Stomach (tissue), 4 donors: ENCODE measurements at regions not wholly inside any gene's neighbourhood (a gene's known extent, or its start where the extent isn't known, plus 50 kb on each side); places are given as distances from the start of the nearest gene placed in this dataset.

Experiments
- CTCF ChIP-seq, 7 experiments: fragments of 450-650 bp in 4 of 7; fragments of 200-600 bp in 3 of 7; sonication (generic) in 3 of 7; IDR thresholded peaks; one replicate each; pipeline ENCODE4 v1.5.1; 2016 to 2019; ENCODE audit warnings: antibody characterized with exemption in 7 of 7, control low read depth in 2 of 7, mild to moderate bottlenecking in 1 of 7
- EP300 ChIP-seq: sonication (generic); formaldehyde crosslinking; IDR thresholded peaks from one replicate; pipeline ENCODE4 v1.6.1; 2017; ENCODE audit warnings: antibody characterized with exemption
- POLR2A ChIP-seq, 4 donors: fragments of 450-650 bp; IDR thresholded peaks; one replicate each; pipeline ENCODE4 v1.6.1; 2016; ENCODE audit warnings: antibody characterized with exemption in 4 of 4, control low read depth in 2 of 4, mild to moderate bottlenecking in 1 of 4, moderate library complexity in 1 of 4
- POLR2AphosphoS5 ChIP-seq, 3 donors: sonication (generic); formaldehyde crosslinking; IDR thresholded peaks; one replicate each; pipeline ENCODE4 v1.6.1; 2016; ENCODE audit warnings: antibody characterized with exemption in 3 of 3

GRCh38 chr18:68391801-68392200, 323.1 kb downstream of the TMX3 start:
- TF ChIP-seq CTCF (IDR thresholded peaks at IDR 0.05) (no peak), POLR2AphosphoS5 (IDR thresholded peaks at IDR 0.05) (no peak), POLR2A (IDR thresholded peaks at IDR 0.05) (no peak), EP300 (no peak)
